Right atrium auricular region (tissue), 2 donors: ENCODE measurements at regions not wholly inside any gene's neighbourhood (a gene's known extent, or its start where the extent isn't known, plus 50 kb on each side); places are given as distances from the start of the nearest gene placed in this dataset.

Experiments
- DNase-seq: peaks from one replicate; pipeline ENCODE4 v3.0.0-alpha.2; 2019; ENCODE audit warnings: low spot score
- H3K27ac ChIP-seq, 2 donors: fragments of 200-600 bp; sonication (generic); 1 replicate in 1 of 2; 2 replicates in 1 of 2; pipeline ENCODE4 v1.5.1; 2016 to 2019
- H3K27me3 ChIP-seq, 2 donors: fragments of 200-600 bp; sonication (generic); one replicate each; pipeline versions ENCODE4 v1.5.1 to v1.6.0; 2017 to 2019
- H3K36me3 ChIP-seq: fragments of 200-600 bp; sonication (generic); one replicate; pipeline ENCODE4 v1.5.1; 2016
- H3K4me1 ChIP-seq, 2 donors: fragments of 200-600 bp; sonication (generic); one replicate each; pipeline versions ENCODE4 v1.5.1 to v1.6.0; 2017 to 2019
- H3K4me3 ChIP-seq, 2 donors: fragments of 200-600 bp; sonication (generic); 1 replicate in 1 of 2; 2 replicates in 1 of 2; pipeline ENCODE4 v1.5.1; 2017 to 2019; ENCODE audit warnings: mild to moderate bottlenecking in 1 of 2, moderate library complexity in 1 of 2
- H3K9me3 ChIP-seq, 2 donors: fragments of 200-600 bp; sonication (generic); one replicate each; pipeline ENCODE4 v1.5.1; 2019
- CTCF ChIP-seq, 2 donors: fragments of 200-600 bp; sonication (generic); IDR thresholded peaks; one replicate each; pipeline ENCODE4 v1.5.1; 2019; ENCODE audit warnings: antibody characterized with exemption in 2 of 2

GRCh38 chr21:24450119-24450518, 1157.2 kb downstream of the MRPL39 start:
- no peaks in the 10 kb centered on the region for H3K9me3 ChIP-seq
- no peak for DNase-seq
- H3K4me1 ChIP-seq, result no peaks in the 10 kb centered on the region
- H3K4me3 ChIP-seq, result no peak overlapping the region
- H3K27me3 ChIP-seq, result no peaks in the 10 kb centered on the region
- no peak for TF ChIP-seq CTCF (IDR thresholded peaks at IDR 0.05)
- no peaks in the 10 kb centered on the region for H3K36me3 ChIP-seq
- H3K27ac ChIP-seq, result no peak overlapping the region

GRCh38 chr21:24445517-24445916, 1161.8 kb downstream of the MRPL39 start:
- Histone ChIP-seq H3K36me3 (no peaks in the 10 kb centered on the region), H3K27me3 (no peaks in the 10 kb centered on the region), H3K4me1 (no peaks in the 10 kb centered on the region), H3K9me3 (no peaks in the 10 kb centered on the region), H3K4me3 (no peak overlapping the region), H3K27ac (no peak overlapping the region)
- no peak for TF ChIP-seq CTCF (IDR thresholded peaks at IDR 0.05)
- DNase-seq, result no peak

GRCh38 chr21:24444736-24445135, 1162.5 kb downstream of the MRPL39 start:
- H3K36me3 ChIP-seq, result no peaks in the 10 kb centered on the region
- no peak for TF ChIP-seq CTCF (IDR thresholded peaks at IDR 0.05)
- no peak overlapping the region for H3K27ac ChIP-seq
- no peak for DNase-seq
- H3K9me3 ChIP-seq, result no peaks in the 10 kb centered on the region
- H3K4me1 ChIP-seq, result no peaks in the 10 kb centered on the region
- H3K27me3 ChIP-seq, result no peaks in the 10 kb centered on the region
- H3K4me3 ChIP-seq, result no peak overlapping the region

GRCh38 chr21:24436236-24436635, 1171.0 kb downstream of the MRPL39 start:
- Histone ChIP-seq H3K4me1 (no peaks in the 10 kb centered on the region), H3K4me3 (no peak overlapping the region), H3K27me3 (no peaks in the 10 kb centered on the region), H3K36me3 (no peaks in the 10 kb centered on the region), H3K27ac (no peak overlapping the region), H3K9me3 (no peaks in the 10 kb centered on the region)
- TF ChIP-seq CTCF (IDR thresholded peaks at IDR 0.05), result no peak
- DNase-seq, result no peak

- no peaks in the 10 kb centered on the region for H3K27me3 ChIP-seq
- no peak overlapping the region for H3K27ac ChIP-seq
- no peak for DNase-seq
- H3K9me3 ChIP-seq, result no peaks in the 10 kb centered on the region
- H3K4me3 ChIP-seq, result no peak overlapping the region
- no peaks in the 10 kb centered on the region for H3K36me3 ChIP-seq
- no peaks in the 10 kb centered on the region for H3K4me1 ChIP-seq
- no peak for TF ChIP-seq CTCF (IDR thresholded peaks at IDR 0.05)
These were observed 1178.6 kb downstream of the MRPL39 start for GRCh38 chr21:24428591-24429199.

DNA sequence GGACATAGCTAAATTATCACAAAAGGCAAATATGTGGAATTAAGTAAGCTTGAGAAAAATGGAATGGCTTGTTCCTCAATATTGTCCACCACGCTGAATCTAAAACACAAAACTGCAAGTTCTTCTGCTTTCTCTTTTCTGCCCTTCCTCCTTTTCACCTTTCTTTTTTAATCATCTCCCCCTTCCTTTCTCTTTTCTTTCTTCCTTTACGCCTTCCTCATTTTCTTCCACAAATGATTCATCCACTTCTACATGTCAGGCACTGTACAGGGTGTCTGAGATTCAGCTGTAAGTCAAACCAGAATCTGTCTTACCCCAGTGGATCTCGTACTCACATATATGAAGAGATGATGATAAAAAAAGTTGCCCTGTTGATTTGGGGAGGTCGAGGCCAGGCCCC, 1182.5 kb downstream of the MRPL39 start:
- Histone ChIP-seq H3K27me3 (no peaks in the 10 kb centered on the region), H3K4me1 (no peaks in the 10 kb centered on the region)
- DNase-seq, result no peak

More for the DNA sequence above, 1182.5 kb downstream of the MRPL39 start:
- Histone ChIP-seq H3K27ac (no peak overlapping the region), H3K36me3 (no peaks in the 10 kb centered on the region), H3K4me3 (no peak overlapping the region), H3K9me3 (peaks cover 0 to 12% of the 10 kb centered on the region in 2 donors)
- TF ChIP-seq CTCF (IDR thresholded peaks at IDR 0.05), result no peak
